H9 (cell line): ENCODE measurements at regions not wholly inside any gene's neighbourhood (a gene's known extent, or its start where the extent isn't known, plus 50 kb on each side); places are given as distances from the start of the nearest gene placed in this dataset.

Experiments used
- DNase-seq: peaks from one replicate; pipeline ENCODE4 v3.0.0-alpha.2; 2017
- H2AFZ ChIP-seq: one replicate; pipeline ENCODE4 v1.6.1; 2013; ENCODE audit warnings: mild to moderate bottlenecking, low read length, control low read depth, moderate library complexity
- H2AK5ac ChIP-seq: 2 replicates; pipeline ENCODE4 v1.6.1; 2013; ENCODE audit warnings: low read length, control low read depth, mixed read lengths; ENCODE audit not compliant: insufficient read length
- H2BK120ac ChIP-seq: one replicate; pipeline ENCODE4 v1.6.1; 2013; ENCODE audit warnings: low read depth, mild to moderate bottlenecking, low read length, control low read depth, inconsistent platforms; ENCODE audit not compliant: poor library complexity, severe bottlenecking
- H2BK12ac ChIP-seq: 2 replicates; pipeline ENCODE4 v1.6.1; 2013; ENCODE audit warnings: low read length, control low read depth, mixed read lengths, low read depth; ENCODE audit not compliant: insufficient read length
- H2BK15ac ChIP-seq: 2 replicates; pipeline ENCODE4 v1.6.1; 2013; ENCODE audit warnings: low read depth, low read length, control low read depth
- H2BK20ac ChIP-seq: one replicate; pipeline ENCODE4 v1.6.1; 2013; ENCODE audit warnings: low read depth, mild to moderate bottlenecking, low read length, control low read depth, inconsistent platforms; ENCODE audit not compliant: poor library complexity, severe bottlenecking
- H2BK5ac ChIP-seq: 2 replicates; pipeline ENCODE4 v1.6.1; 2013; ENCODE audit warnings: low read length, control low read depth, mixed read lengths; ENCODE audit not compliant: insufficient read length
- H3K14ac ChIP-seq: 2 replicates; pipeline ENCODE4 v1.6.1; 2013; ENCODE audit warnings: low read length, control low read depth; ENCODE audit not compliant: insufficient read depth
- H3K18ac ChIP-seq: 2 replicates; pipeline ENCODE4 v1.6.1; 2013; ENCODE audit warnings: low read depth, mild to moderate bottlenecking, mixed read lengths, low read length, control low read depth; ENCODE audit not compliant: insufficient read length
- H3K23ac ChIP-seq: 2 replicates; pipeline ENCODE4 v1.6.1; 2013; ENCODE audit warnings: low read length, control low read depth, mixed read lengths, low read depth; ENCODE audit not compliant: insufficient read length
- H3K23me2 ChIP-seq: 2 replicates; pipeline ENCODE4 v1.6.1; 2013; ENCODE audit warnings: low read depth, mild to moderate bottlenecking, mixed read lengths, low read length, control low read depth; ENCODE audit not compliant: insufficient read length, poor library complexity, severe bottlenecking
- H3K27ac ChIP-seq: 2 replicates; pipeline ENCODE4 v1.5.1; 2013; ENCODE audit warnings: low read length, control low read depth, mixed read lengths, low read depth; ENCODE audit not compliant: insufficient read length
- H3K27me3 ChIP-seq: 2 replicates; pipeline ENCODE4 v1.6.1; 2013; ENCODE audit warnings: low read length, control low read depth, inconsistent platforms; ENCODE audit not compliant: insufficient read depth
- H3K4ac ChIP-seq: 2 replicates; pipeline ENCODE4 v1.6.1; 2013; ENCODE audit warnings: low read depth, mild to moderate bottlenecking, control low read depth, inconsistent platforms, low read length, moderate library complexity
- H3K4me1 ChIP-seq: 2 replicates; pipeline ENCODE4 v1.6.1; 2013; ENCODE audit warnings: low read length, control low read depth, inconsistent platforms; ENCODE audit not compliant: insufficient read depth
- H3K4me2 ChIP-seq: 2 replicates; pipeline ENCODE4 v1.6.1; 2013; ENCODE audit warnings: low read length, control low read depth, mixed read lengths; ENCODE audit not compliant: insufficient read length, insufficient read depth
- H3K56ac ChIP-seq: 2 replicates; pipeline ENCODE4 v1.6.1; 2013; ENCODE audit warnings: low read depth, mild to moderate bottlenecking, mixed read lengths, low read length, control low read depth; ENCODE audit not compliant: insufficient read length
- H3K79me1 ChIP-seq: 2 replicates; pipeline ENCODE4 v1.6.1; 2013; ENCODE audit warnings: low read depth, mild to moderate bottlenecking, moderate library complexity, low read length, control low read depth, inconsistent platforms; ENCODE audit not compliant: insufficient read depth, poor library complexity, severe bottlenecking
- H3K79me2 ChIP-seq: 2 replicates; pipeline ENCODE4 v1.6.1; 2013; ENCODE audit warnings: low read length, control low read depth, inconsistent platforms; ENCODE audit not compliant: insufficient read depth
- H3K9ac ChIP-seq: 2 replicates; pipeline ENCODE4 v1.6.1; 2013; ENCODE audit warnings: low read length, control low read depth, mixed read lengths; ENCODE audit not compliant: insufficient read length; ENCODE audit errors: extremely low read depth
- H3K9me3 ChIP-seq: one replicate; pipeline ENCODE4 v1.6.1; 2013; ENCODE audit warnings: low read depth, low read length, inconsistent platforms; ENCODE audit not compliant: control insufficient read depth
- H3T11ph ChIP-seq: one replicate; pipeline ENCODE4 v1.6.1; 2013; ENCODE audit warnings: mild to moderate bottlenecking, low read length, control low read depth, inconsistent platforms
- H4K20me1 ChIP-seq: one replicate; pipeline ENCODE4 v1.6.1; 2013; ENCODE audit not compliant: control insufficient read depth, insufficient read length, insufficient read depth
- H4K5ac ChIP-seq: 2 replicates; pipeline ENCODE4 v1.6.1; 2013; ENCODE audit warnings: low read depth, mild to moderate bottlenecking, mixed read lengths, low read length, control low read depth; ENCODE audit not compliant: insufficient read length
- H4K8ac ChIP-seq: replicated peaks from 2 replicates; pipeline ENCODE4 v1.6.1; 2013; ENCODE audit warnings: low read length, control low read depth, mixed read lengths, low read depth; ENCODE audit not compliant: insufficient read length
- H4K91ac ChIP-seq: 2 replicates; pipeline ENCODE4 v1.6.1; 2013; ENCODE audit warnings: low read depth, mild to moderate bottlenecking, moderate library complexity, mixed read lengths, low read length, control low read depth; ENCODE audit not compliant: insufficient read length
- H3K27ac Mint-ChIP-seq, 3 experiments: 2 replicates in 2 of 3; 3 replicates in 1 of 3; pipeline ENCODE4 v1.8.0; 2020 to 2021; ENCODE audit warnings: mixed read lengths in 3 of 3, mild to moderate bottlenecking in 1 of 3, moderate library complexity in 1 of 3
- H3K27me3 Mint-ChIP-seq: 2 replicates; pipeline ENCODE4 v1.8.0; 2021; ENCODE audit warnings: low read depth, mild to moderate bottlenecking, moderate library complexity, mixed read lengths
- H3K36me3 Mint-ChIP-seq, 3 experiments: 2 replicates in 2 of 3; 3 replicates in 1 of 3; pipeline ENCODE4 v1.8.0; 2020 to 2021; ENCODE audit warnings: low read depth in 3 of 3, mixed read lengths in 3 of 3; ENCODE audit not compliant: insufficient read depth in 1 of 3
- H3K4me1 Mint-ChIP-seq, 2 experiments: 2 replicates each; pipeline ENCODE4 v1.8.0; 2020; ENCODE audit warnings: mixed read lengths in 2 of 2
- H3K4me3 Mint-ChIP-seq, 2 experiments: 2 replicates in 1 of 2; 3 replicates in 1 of 2; pipeline ENCODE4 v1.8.0; 2020 to 2021; ENCODE audit warnings: mild to moderate bottlenecking in 2 of 2, mixed read lengths in 2 of 2, moderate library complexity in 1 of 2
- H3K9me3 Mint-ChIP-seq, 2 experiments: 2 replicates in 1 of 2; 3 replicates in 1 of 2; pipeline ENCODE4 v1.8.0; 2020; ENCODE audit warnings: mild to moderate bottlenecking in 2 of 2, mixed read lengths in 2 of 2, moderate library complexity in 1 of 2
- CTCF ChIP-seq: fragments of 200-600 bp; sonication (generic); conservative IDR thresholded peaks from 3 replicates; pipeline ENCODE4 v1.8.0; 2021; ENCODE audit warnings: antibody characterized with exemption, mild to moderate bottlenecking
- WGBS: extraction: QIAGEN DNeasy Blood & Tissue Kit; methylation state at CpG from one replicate; pipeline ENCODE4 v1.1.7; 2013; ENCODE audit warnings: missing lambda C conversion rate, low lambda C conversion rate, mixed read lengths; ENCODE audit not compliant: insufficient read length; ENCODE audit errors: extremely low coverage; 5-methylcytosine and 5-hydroxymethylcytosine counted together

GRCh38 chr20:39983655-39984054 lies 705.4 kb downstream of the MAFB start:
- H3K9ac ChIP-seq, result no peak overlapping the region
- Mint-ChIP-seq H3K9me3 (no peaks in the 10 kb centered on the region), H3K4me1 (peaks cover 11 to 18% of the 10 kb centered on the region in 2 experiments), H3K27me3 (no peaks in the 10 kb centered on the region), H3K36me3 (no peaks in the 10 kb centered on the region), H3K4me3 (no peak overlapping the region), H3K27ac (no peak overlapping the region)
- H4K20me1 ChIP-seq, result no peaks in the 10 kb centered on the region
- DNase-seq, result no peak
- H3K27me3 ChIP-seq, result no peaks in the 10 kb centered on the region
- no peaks in the 10 kb centered on the region for H3K4me1 ChIP-seq
- H3K4me2 ChIP-seq, result no peak overlapping the region
- no peaks in the 10 kb centered on the region for H3K79me2 ChIP-seq
- no peak overlapping the region for H3T11ph ChIP-seq
- H2BK120ac ChIP-seq, result no peak overlapping the region
- no CpG with 5 or more reads among the region's 1 CpG for WGBS
- H3K18ac ChIP-seq, result no peak overlapping the region
- no peaks in the 10 kb centered on the region for H3K9me3 ChIP-seq
- no peak overlapping the region for H2AK5ac ChIP-seq
- H3K23ac ChIP-seq, result no peak overlapping the region
- H4K5ac ChIP-seq, result no peak overlapping the region
- H3K4ac ChIP-seq, result no peak overlapping the region
- no peaks in the 10 kb centered on the region for H3K23me2 ChIP-seq
- no peak for TF ChIP-seq CTCF
- H2AFZ ChIP-seq, result no peak overlapping the region
- H3K14ac ChIP-seq, result no peak overlapping the region
- no peak overlapping the region for H4K91ac ChIP-seq
- no peaks in the 10 kb centered on the region for H3K79me1 ChIP-seq
- no peak overlapping the region for H3K56ac ChIP-seq
- no peak overlapping the region for H2BK5ac ChIP-seq
- H3K27ac ChIP-seq, result no peak overlapping the region
- H2BK12ac ChIP-seq, result no peak overlapping the region
- H4K8ac ChIP-seq, result no peak overlapping the region
- H2BK20ac ChIP-seq, result no peak overlapping the region
- no peak overlapping the region for H2BK15ac ChIP-seq
